Activated CD4-positive, alpha-beta T cell treated with anti-CD3 and anti-CD28 coated beads, Interleukin-2, amount 10 ng/mL, durations not matched to agents 24 days and 14 days (primary cell): ENCODE measurements at regions not wholly inside any gene's neighbourhood (a gene's known extent, or its start where the extent isn't known, plus 50 kb on each side); places are given as distances from the start of the nearest gene placed in this dataset.

ENCODE experiments used
- DNase-seq: peaks from one replicate; pipeline ENCODE4 v3.0.0; 2022
- H3K27ac Mint-ChIP-seq: one replicate; pipeline ENCODE4 v1.8.0; 2022; ENCODE audit warnings: mild to moderate bottlenecking, mixed read lengths
- H3K27me3 Mint-ChIP-seq: one replicate; pipeline ENCODE4 v1.8.0; 2022; ENCODE audit warnings: mixed read lengths
- H3K36me3 Mint-ChIP-seq: one replicate; pipeline ENCODE4 v1.8.0; 2022; ENCODE audit warnings: low read depth, mild to moderate bottlenecking, mixed read lengths
- H3K4me1 Mint-ChIP-seq: one replicate; pipeline ENCODE4 v1.8.0; 2021; ENCODE audit warnings: mixed read lengths
- H3K4me3 Mint-ChIP-seq: one replicate; pipeline ENCODE4 v1.8.0; 2022; ENCODE audit warnings: mild to moderate bottlenecking, moderate library complexity, mixed read lengths
- H3K9me3 Mint-ChIP-seq: one replicate; pipeline ENCODE4 v1.8.0; 2021; ENCODE audit warnings: mixed read lengths
- intact Hi-C: fragments of 100-400 bp; cut with micrococcal nuclease; formaldehyde crosslinking; loops from one replicate; pipeline ENCODE4 v1.15.1; 2023

DNA sequence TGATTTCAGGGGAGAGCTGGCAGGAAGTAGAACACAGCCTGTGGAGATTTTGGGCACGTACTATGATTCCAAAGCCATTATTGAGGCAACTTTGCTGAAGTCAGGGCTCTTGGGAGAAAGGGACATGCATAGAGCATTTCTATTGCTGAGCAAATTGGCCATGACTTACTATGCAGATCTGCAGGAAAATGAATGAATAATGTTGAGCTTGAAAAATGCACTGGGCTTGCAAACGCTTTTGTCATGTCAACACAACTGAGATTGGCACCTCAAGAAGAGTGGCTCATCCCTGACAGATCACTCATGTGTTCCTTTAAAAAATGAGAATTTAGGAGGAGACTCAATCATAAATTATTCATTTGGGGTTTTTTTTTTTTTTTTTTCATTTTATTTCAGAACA is 230.5 kb downstream of the MBD2 start:
- intact Hi-C loops: no loop called here
- no peaks in the 10 kb centered on the region for H3K36me3 Mint-ChIP-seq
- H3K4me3 Mint-ChIP-seq: no peak overlapping the region
- H3K9me3 Mint-ChIP-seq: no peaks in the 10 kb centered on the region
- H3K27me3 Mint-ChIP-seq: peaks cover 2% of the 10 kb centered on the region
- no peak for DNase-seq
- H3K4me1 Mint-ChIP-seq: no peaks in the 10 kb centered on the region
- no peak overlapping the region for H3K27ac Mint-ChIP-seq

GRCh38 chr18:53991805-53992204 is 232.7 kb downstream of the MBD2 start:
- H3K27me3 Mint-ChIP-seq: no peaks in the 10 kb centered on the region

GRCh38 chr18:53991202-53991601 is 233.3 kb downstream of the MBD2 start:
- H3K36me3 Mint-ChIP-seq: no peaks in the 10 kb centered on the region
- intact Hi-C loops: no loop called here

More at GRCh38 chr18:53991805-53992204, 232.7 kb downstream of the MBD2 start:
- no peaks in the 10 kb centered on the region for H3K9me3 Mint-ChIP-seq
- no peak for DNase-seq
- H3K4me3 Mint-ChIP-seq: no peak overlapping the region
- intact Hi-C loops: no loop called here
- H3K27ac Mint-ChIP-seq: no peak overlapping the region
- H3K36me3 Mint-ChIP-seq: no peaks in the 10 kb centered on the region
- H3K4me1 Mint-ChIP-seq: no peaks in the 10 kb centered on the region

GRCh38 chr18:53990485-53990884 is 234.0 kb downstream of the MBD2 start:
- DNase-seq: no peak
- Mint-ChIP-seq H3K27me3 (no peaks in the 10 kb centered on the region), H3K27ac (no peak overlapping the region), H3K36me3 (no peaks in the 10 kb centered on the region), H3K9me3 (no peaks in the 10 kb centered on the region), H3K4me1 (no peaks in the 10 kb centered on the region), H3K4me3 (no peak overlapping the region)
- intact Hi-C loops: no loop called here

More at GRCh38 chr18:53991202-53991601, 233.3 kb downstream of the MBD2 start:
- Mint-ChIP-seq H3K9me3 (no peaks in the 10 kb centered on the region), H3K4me3 (no peak overlapping the region), H3K4me1 (no peaks in the 10 kb centered on the region), H3K27me3 (no peaks in the 10 kb centered on the region), H3K27ac (no peak overlapping the region)
- DNase-seq: no peak

DNA sequence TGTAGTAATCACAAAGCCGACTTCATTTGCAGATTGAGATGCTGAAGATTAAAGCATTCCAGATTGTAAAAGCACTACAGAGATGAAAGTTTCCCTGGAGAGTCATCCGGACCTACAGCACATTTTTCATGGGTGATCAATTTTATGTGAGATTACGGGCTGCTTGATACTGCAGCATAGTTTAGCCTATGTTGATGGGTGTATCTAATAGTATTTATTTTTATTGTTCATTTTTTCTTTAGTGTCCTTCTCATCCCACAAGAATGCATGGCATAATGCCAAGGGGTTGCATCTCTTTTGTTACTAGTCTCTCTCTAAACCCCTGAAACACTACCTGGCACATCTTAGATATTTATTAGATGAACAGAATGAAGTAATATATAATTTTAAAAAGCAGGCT is 240.4 kb downstream of the MBD2 start:
- no peak overlapping the region for H3K4me3 Mint-ChIP-seq
- H3K9me3 Mint-ChIP-seq: no peaks in the 10 kb centered on the region
- H3K36me3 Mint-ChIP-seq: no peaks in the 10 kb centered on the region
- H3K27me3 Mint-ChIP-seq: no peaks in the 10 kb centered on the region
- H3K4me1 Mint-ChIP-seq: no peaks in the 10 kb centered on the region
- H3K27ac Mint-ChIP-seq: no peak overlapping the region
- intact Hi-C loops: no loop called here
- DNase-seq: no peak

DNA sequence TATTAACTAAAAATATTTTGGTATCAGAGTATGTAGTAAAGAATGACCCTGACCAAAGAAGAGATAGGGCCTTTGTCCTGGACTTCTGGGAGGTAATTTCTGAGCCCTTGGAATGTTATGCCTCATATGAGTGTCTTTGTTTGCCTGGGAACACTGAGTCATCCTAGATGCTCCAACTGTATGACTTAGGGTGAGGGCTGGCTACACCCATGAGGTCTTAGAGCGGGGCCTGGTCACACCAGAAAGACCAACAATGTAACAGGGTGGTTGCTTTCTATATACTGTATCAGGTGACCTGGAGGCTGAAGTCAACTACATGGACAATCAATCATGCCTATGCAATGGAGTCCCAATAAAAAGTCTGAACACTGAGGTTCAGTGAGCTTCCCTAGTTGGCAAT is 253.1 kb downstream of the MBD2 start:
- DNase-seq: no peak
- Mint-ChIP-seq H3K36me3 (no peaks in the 10 kb centered on the region), H3K4me3 (no peak overlapping the region), H3K27me3 (no peaks in the 10 kb centered on the region), H3K4me1 (no peaks in the 10 kb centered on the region), H3K9me3 (peaks cover 4% of the 10 kb centered on the region), H3K27ac (no peak overlapping the region)
- intact Hi-C loops: no loop called here

DNA sequence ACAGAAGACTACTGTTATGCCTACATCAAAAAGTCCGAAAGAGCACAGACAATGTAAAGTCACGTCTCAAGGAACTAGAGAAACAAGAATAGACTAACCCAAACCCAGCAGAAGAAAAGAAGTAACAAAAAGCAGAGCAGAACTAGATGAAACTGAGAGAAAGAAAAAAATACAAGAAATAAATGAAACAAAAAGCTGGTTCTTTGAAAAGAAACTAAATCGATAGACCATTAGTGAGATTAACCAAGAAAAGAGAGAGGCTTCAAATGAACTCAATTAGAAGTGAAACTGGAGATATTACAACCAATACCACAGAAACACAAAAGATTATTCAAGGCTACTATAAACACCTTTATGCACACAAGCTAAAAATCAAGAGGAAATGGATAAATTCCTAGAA is 271.8 kb downstream of the MBD2 start:
- no peaks in the 10 kb centered on the region for H3K27me3 Mint-ChIP-seq
- H3K4me3 Mint-ChIP-seq: no peak overlapping the region
- peaks cover 2% of the 10 kb centered on the region for H3K4me1 Mint-ChIP-seq
- H3K9me3 Mint-ChIP-seq: no peaks in the 10 kb centered on the region
- H3K36me3 Mint-ChIP-seq: no peaks in the 10 kb centered on the region
- no peak for DNase-seq
- intact Hi-C loops: no loop called here
- H3K27ac Mint-ChIP-seq: no peak overlapping the region

DNA sequence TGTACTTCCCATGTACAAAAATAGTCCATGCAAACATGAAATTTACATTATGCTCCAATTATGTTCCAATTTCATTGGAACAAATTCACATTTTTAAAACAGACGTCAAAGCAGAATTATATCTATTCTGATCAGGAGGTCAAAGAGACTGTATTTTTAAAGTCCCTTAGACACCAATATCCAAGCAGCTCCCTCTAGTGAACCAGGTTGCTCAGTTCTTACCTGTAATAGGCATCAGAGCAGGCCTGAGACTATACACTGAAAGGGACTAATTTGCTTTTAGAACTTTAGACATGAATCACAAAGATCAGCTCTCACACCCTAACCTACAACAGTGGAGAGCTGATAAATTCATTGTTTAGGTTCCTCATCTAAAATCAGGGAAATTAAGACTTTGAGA is 273.9 kb downstream of the MBD2 start:
- no peaks in the 10 kb centered on the region for H3K36me3 Mint-ChIP-seq
- peaks cover 4% of the 10 kb centered on the region for H3K4me1 Mint-ChIP-seq
- intact Hi-C loops: no loop called here
- no peak for DNase-seq
- H3K27me3 Mint-ChIP-seq: no peaks in the 10 kb centered on the region
- H3K4me3 Mint-ChIP-seq: no peak overlapping the region
- no peak overlapping the region for H3K27ac Mint-ChIP-seq
- H3K9me3 Mint-ChIP-seq: no peaks in the 10 kb centered on the region

DNA sequence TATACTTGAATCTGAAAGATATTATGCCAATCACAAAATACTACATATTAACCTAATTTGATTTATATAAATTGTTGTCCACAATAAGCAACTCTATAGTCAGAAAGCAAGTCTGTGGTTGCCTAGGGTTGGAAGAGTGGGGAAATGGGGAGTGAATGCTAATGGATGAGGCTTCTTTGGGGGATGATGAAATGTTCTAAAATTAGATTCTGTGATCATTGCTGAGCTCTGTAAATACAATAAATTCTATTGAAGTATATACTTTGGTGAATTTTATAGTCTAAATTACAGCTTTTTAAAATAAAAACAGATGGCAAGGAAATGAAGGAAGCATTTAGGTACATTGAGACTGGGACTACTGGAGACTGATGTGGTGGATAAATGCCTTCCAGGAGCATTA is 275.5 kb downstream of the MBD2 start:
- H3K27ac Mint-ChIP-seq: no peak overlapping the region
- no peak overlapping the region for H3K4me3 Mint-ChIP-seq
- H3K27me3 Mint-ChIP-seq: no peaks in the 10 kb centered on the region
- H3K4me1 Mint-ChIP-seq: peaks cover 4% of the 10 kb centered on the region
- H3K36me3 Mint-ChIP-seq: no peaks in the 10 kb centered on the region
- no peaks in the 10 kb centered on the region for H3K9me3 Mint-ChIP-seq
- no peak for DNase-seq
- intact Hi-C loops: no loop called here

- H3K4me1 Mint-ChIP-seq: peaks cover 2% of the 10 kb centered on the region
- no peaks in the 10 kb centered on the region for H3K9me3 Mint-ChIP-seq
- no peaks in the 10 kb centered on the region for H3K27me3 Mint-ChIP-seq
- intact Hi-C loops: no loop called here
- no peak for DNase-seq
- no peak overlapping the region for H3K27ac Mint-ChIP-seq
- H3K4me3 Mint-ChIP-seq: no peak overlapping the region
- no peaks in the 10 kb centered on the region for H3K36me3 Mint-ChIP-seq
These were observed 277.3 kb downstream of the MBD2 start for GRCh38 chr18:53947092-53947640.

DNA sequence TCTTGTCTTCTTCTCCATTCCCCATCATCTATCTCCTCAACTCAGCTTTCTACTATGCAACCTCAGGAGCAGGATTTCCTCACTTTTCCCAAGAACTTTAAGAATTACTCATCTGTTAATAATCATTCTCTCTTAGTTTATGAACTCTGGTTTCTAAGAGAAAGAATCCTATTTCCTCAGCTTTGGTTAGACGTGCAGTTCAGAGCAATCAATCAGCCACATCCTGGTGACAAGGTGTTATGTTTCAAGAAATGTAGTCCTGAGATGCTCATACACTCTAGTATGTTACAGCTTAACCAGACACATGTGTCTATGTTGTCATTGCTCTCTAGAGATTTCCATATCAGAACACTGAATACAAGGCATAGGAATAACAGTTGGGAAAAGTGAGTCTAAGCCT is 277.9 kb downstream of the MBD2 start:
- H3K4me1 Mint-ChIP-seq: peaks cover 2% of the 10 kb centered on the region
- no peaks in the 10 kb centered on the region for H3K27me3 Mint-ChIP-seq
- no peak overlapping the region for H3K27ac Mint-ChIP-seq
- H3K36me3 Mint-ChIP-seq: no peaks in the 10 kb centered on the region
- no peaks in the 10 kb centered on the region for H3K9me3 Mint-ChIP-seq
- no peak overlapping the region for H3K4me3 Mint-ChIP-seq
- intact Hi-C loops: no loop called here
- DNase-seq: no peak

DNA sequence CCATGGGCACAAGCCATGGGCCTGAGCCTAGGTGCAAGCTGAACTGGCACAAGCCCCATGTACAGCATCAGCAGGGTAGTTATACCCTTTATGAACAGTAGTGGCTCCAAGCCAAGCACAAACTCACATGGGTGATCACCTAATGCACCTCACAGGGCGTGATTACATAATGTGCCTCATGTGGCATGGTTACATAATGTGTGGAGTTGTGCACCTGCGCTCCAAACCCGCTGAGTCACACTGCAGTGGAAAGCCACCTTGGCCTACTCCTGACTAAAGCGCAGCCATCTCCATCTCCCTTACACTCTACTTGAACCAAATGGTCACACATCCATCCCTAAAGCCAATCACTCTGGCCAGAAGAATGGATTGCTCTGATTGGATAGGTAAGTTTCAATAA is 279.7 kb downstream of the MBD2 start:
- DNase-seq: no peak
- Mint-ChIP-seq H3K36me3 (no peaks in the 10 kb centered on the region), H3K4me3 (no peak overlapping the region), H3K4me1 (peaks cover 2% of the 10 kb centered on the region), H3K27me3 (no peaks in the 10 kb centered on the region), H3K9me3 (peaks cover 5% of the 10 kb centered on the region), H3K27ac (no peak overlapping the region)
- intact Hi-C loops: no loop called here

- Mint-ChIP-seq H3K36me3 (no peaks in the 10 kb centered on the region), H3K9me3 (peaks cover 5% of the 10 kb centered on the region), H3K27ac (no peak overlapping the region), H3K4me1 (peaks cover 2% of the 10 kb centered on the region), H3K4me3 (no peak overlapping the region), H3K27me3 (no peaks in the 10 kb centered on the region)
- no peak for DNase-seq
- intact Hi-C loops: no loop called here
These were observed 281.1 kb downstream of the MBD2 start for GRCh38 chr18:53943326-53943860.

- Mint-ChIP-seq H3K4me3 (no peak overlapping the region), H3K27me3 (no peaks in the 10 kb centered on the region), H3K27ac (no peak overlapping the region), H3K9me3 (peaks cover 5% of the 10 kb centered on the region), H3K4me1 (peaks cover 6% of the 10 kb centered on the region), H3K36me3 (no peaks in the 10 kb centered on the region)
- intact Hi-C loops: no loop called here
- no peak for DNase-seq
These were observed 282.7 kb downstream of the MBD2 start for GRCh38 chr18:53941601-53942338.
